Body of pancreas (tissue), 4 donors: ENCODE measurements at regions not wholly inside any gene's neighbourhood (a gene's known extent, or its start where the extent isn't known, plus 50 kb on each side); places are given as distances from the start of the nearest gene placed in this dataset.

ENCODE experiments used
- CTCF ChIP-seq, 7 experiments: fragments of 450-650 bp in 4 of 7; fragments of 200-600 bp in 3 of 7; sonication (generic) in 3 of 7; IDR thresholded peaks; one replicate each; pipeline ENCODE4 v1.5.1; 2016 to 2019; ENCODE audit warnings: antibody characterized with exemption in 7 of 7
- POLR2A ChIP-seq, 3 donors: fragments of 450-650 bp; IDR thresholded peaks; one replicate each; pipeline ENCODE4 v1.6.1; 2016; ENCODE audit warnings: antibody characterized with exemption in 3 of 3, mild to moderate bottlenecking in 2 of 3

- TF ChIP-seq CTCF (IDR thresholded peaks at IDR 0.05): no peak
- TF ChIP-seq POLR2A (IDR thresholded peaks at IDR 0.05): no peak
Observed at GRCh38 chr5:40376566-40376965, 303.1 kb upstream of the PTGER4 start.
